HuH-7.5 (cell line): ENCODE measurements at regions not wholly inside any gene's neighbourhood (a gene's known extent, or its start where the extent isn't known, plus 50 kb on each side); places are given as distances from the start of the nearest gene placed in this dataset.
"Not testable (repeated sequence)": the region's sequence is repeated elsewhere in the genome, so short reads cannot be mapped to it uniquely, and the experiment has no call there.

Source experiments
- DNase-seq: peaks from one replicate; pipeline ENCODE4 v3.0.0; 2011; ENCODE audit warnings: low spot score

- no peak for DNase-seq
These were observed 256.8 kb downstream of the RHOU start for GRCh38 chr1:228992044-228992443.

GRCh38 chr1:228992907-228993535, 257.7 kb downstream of the RHOU start:
- no peak for DNase-seq

- no peak for DNase-seq
These were observed 259.7 kb downstream of the RHOU start for GRCh38 chr1:228994676-228995594.

GRCh38 chr1:228996281-228996680, 261.0 kb downstream of the RHOU start:
- no peak for DNase-seq

GRCh38 chr1:228997721-228998144, 262.5 kb downstream of the RHOU start:
- DNase-seq = no peak

- no peak for DNase-seq
These were observed 262.9 kb downstream of the RHOU start for GRCh38 chr1:228998179-228998578.

GRCh38 chr1:228999446-229000170, 264.3 kb downstream of the RHOU start:
- DNase-seq = no peak

GRCh38 chr1:229000187-229000586, 264.9 kb downstream of the RHOU start:
- no peak for DNase-seq

GRCh38 chr1:229001467-229002011, 266.3 kb downstream of the RHOU start:
- no peak for DNase-seq

GRCh38 chr1:229002037-229002436, 266.8 kb downstream of the RHOU start:
- DNase-seq = no peak

- DNase-seq = no peak
These were observed 267.2 kb downstream of the RHOU start for GRCh38 chr1:229002451-229002960.

GRCh38 chr1:229003233-229004031, 267.5 kb upstream of the RAB4A start:
- DNase-seq = peak; percentile 47

- no peak for DNase-seq
These were observed 266.7 kb upstream of the RAB4A start for GRCh38 chr1:229004066-229004833.

- DNase-seq = no peak
These were observed 265.8 kb upstream of the RAB4A start for GRCh38 chr1:229005097-229005496.

- no peak for DNase-seq
These were observed 265.4 kb upstream of the RAB4A start for GRCh38 chr1:229005556-229005955.

GRCh38 chr1:229006121-229006870, 264.6 kb upstream of the RAB4A start:
- no peak for DNase-seq

GRCh38 chr1:229007167-229007566, 263.7 kb upstream of the RAB4A start:
- no peak for DNase-seq

GRCh38 chr1:229007701-229008100, 263.2 kb upstream of the RAB4A start:
- no peak for DNase-seq

- DNase-seq = not testable (repeated sequence)
These were observed 262.6 kb upstream of the RAB4A start for GRCh38 chr1:229008347-229008746.

GRCh38 chr1:229011022-229011421, 259.9 kb upstream of the RAB4A start:
- DNase-seq = no peak
